Neutrophil (primary cell): ENCODE measurements at regions not wholly inside any gene's neighbourhood (a gene's known extent, or its start where the extent isn't known, plus 50 kb on each side); places are given as distances from the start of the nearest gene placed in this dataset.

Experiments used
- H3K27ac ChIP-seq: fragments of 200-600 bp; sonication (generic); 2 replicates; pipeline ENCODE4 v1.5.1; 2016; ENCODE audit warnings: mild to moderate bottlenecking, moderate library complexity
- H3K27me3 ChIP-seq: fragments of 200-600 bp; sonication (generic); 2 replicates; pipeline ENCODE4 v1.6.0; 2016; ENCODE audit warnings: mild to moderate bottlenecking
- H3K36me3 ChIP-seq: fragments of 200-600 bp; sonication (generic); 2 replicates; pipeline ENCODE4 v1.5.1; 2017
- H3K4me1 ChIP-seq, 2 experiments: fragments of 200-600 bp in 1 of 2; sonication (generic) in 1 of 2; 1 replicate in 1 of 2; 2 replicates in 1 of 2; pipeline versions ENCODE4 v1.5.1 to v1.6.1; 2013 to 2016; ENCODE audit warnings: low read depth in 1 of 2, low read length in 1 of 2, mild to moderate bottlenecking in 1 of 2, moderate library complexity in 1 of 2; ENCODE audit not compliant: control insufficient read depth in 1 of 2, insufficient read depth in 1 of 2
- H3K4me3 ChIP-seq, 2 experiments: fragments of 200-600 bp in 1 of 2; sonication (generic) in 1 of 2; 1 replicate in 1 of 2; 2 replicates in 1 of 2; pipeline ENCODE4 v1.5.1; 2013 to 2016; ENCODE audit warnings: low read depth in 1 of 2, low read length in 1 of 2, mild to moderate bottlenecking in 1 of 2, moderate library complexity in 1 of 2
- H3K9me3 ChIP-seq: fragments of 200-600 bp; sonication (generic); 2 replicates; pipeline ENCODE4 v1.5.1; 2016
- TF ChIP-seq, protein P1 (sequence below): fragments of 200-600 bp; sonication (generic); IDR thresholded peaks from 2 replicates; pipeline ENCODE4 v1.5.1; 2016; ENCODE audit warnings: antibody characterized with exemption

DNA sequence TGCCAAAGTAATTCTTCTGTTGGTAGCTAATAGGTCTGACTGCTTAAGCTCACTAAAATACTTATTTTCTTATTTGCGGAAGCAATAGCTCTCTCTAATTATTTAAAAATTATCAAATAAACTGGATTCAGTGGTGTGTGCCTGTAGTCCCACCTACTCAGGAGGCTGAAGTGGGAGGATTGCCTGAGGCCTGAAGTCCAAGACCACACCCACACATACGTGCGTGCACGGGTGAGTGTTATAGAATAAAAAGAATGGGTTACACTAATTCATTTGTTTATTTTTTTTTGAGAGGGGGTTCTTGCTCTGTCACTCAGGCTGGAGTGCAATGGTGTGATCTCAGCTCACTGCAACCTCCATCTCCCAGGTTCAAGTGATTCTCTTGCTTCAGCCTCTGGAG lies 94.2 kb upstream of the HNRNPU start:
- Histone ChIP-seq H3K4me1 (peaks cover 10 to 13% of the 10 kb centered on the region in 2 experiments), H3K27ac (no peak overlapping the region), H3K27me3 (no peaks in the 10 kb centered on the region), H3K36me3 (no peaks in the 10 kb centered on the region), H3K9me3 (no peaks in the 10 kb centered on the region), H3K4me3 (no peak overlapping the region)
- TF ChIP-seq, protein P1, sequence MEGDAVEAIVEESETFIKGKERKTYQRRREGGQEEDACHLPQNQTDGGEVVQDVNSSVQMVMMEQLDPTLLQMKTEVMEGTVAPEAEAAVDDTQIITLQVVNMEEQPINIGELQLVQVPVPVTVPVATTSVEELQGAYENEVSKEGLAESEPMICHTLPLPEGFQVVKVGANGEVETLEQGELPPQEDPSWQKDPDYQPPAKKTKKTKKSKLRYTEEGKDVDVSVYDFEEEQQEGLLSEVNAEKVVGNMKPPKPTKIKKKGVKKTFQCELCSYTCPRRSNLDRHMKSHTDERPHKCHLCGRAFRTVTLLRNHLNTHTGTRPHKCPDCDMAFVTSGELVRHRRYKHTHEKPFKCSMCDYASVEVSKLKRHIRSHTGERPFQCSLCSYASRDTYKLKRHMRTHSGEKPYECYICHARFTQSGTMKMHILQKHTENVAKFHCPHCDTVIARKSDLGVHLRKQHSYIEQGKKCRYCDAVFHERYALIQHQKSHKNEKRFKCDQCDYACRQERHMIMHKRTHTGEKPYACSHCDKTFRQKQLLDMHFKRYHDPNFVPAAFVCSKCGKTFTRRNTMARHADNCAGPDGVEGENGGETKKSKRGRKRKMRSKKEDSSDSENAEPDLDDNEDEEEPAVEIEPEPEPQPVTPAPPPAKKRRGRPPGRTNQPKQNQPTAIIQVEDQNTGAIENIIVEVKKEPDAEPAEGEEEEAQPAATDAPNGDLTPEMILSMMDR: no peak

DNA sequence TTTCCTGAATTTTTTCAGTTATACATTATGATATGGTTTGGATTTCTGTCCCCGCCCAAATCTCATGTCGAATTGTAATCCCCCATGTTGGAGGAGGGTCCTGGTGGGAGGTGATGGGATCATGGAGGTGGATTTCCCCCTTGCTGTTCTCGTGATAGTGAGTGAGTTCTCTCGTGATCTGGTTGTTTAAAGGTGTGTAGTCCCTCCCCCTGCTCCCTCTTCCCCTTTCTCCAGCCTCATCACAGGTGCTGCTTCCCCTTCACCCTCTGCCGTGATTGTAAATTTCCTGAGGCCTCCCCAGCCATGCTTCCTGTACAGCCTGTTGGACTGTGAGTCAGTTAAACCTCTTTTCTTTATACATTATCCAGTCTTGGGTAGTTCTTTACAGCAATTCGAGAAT lies 93.2 kb upstream of the HNRNPU start:
- Histone ChIP-seq H3K4me1 (peaks cover 18 to 23% of the 10 kb centered on the region in 2 experiments), H3K36me3 (no peaks in the 10 kb centered on the region), H3K4me3 (no peak overlapping the region), H3K9me3 (no peaks in the 10 kb centered on the region), H3K27me3 (no peaks in the 10 kb centered on the region), H3K27ac (no peak overlapping the region)
- TF ChIP-seq, protein P1: no peak

DNA sequence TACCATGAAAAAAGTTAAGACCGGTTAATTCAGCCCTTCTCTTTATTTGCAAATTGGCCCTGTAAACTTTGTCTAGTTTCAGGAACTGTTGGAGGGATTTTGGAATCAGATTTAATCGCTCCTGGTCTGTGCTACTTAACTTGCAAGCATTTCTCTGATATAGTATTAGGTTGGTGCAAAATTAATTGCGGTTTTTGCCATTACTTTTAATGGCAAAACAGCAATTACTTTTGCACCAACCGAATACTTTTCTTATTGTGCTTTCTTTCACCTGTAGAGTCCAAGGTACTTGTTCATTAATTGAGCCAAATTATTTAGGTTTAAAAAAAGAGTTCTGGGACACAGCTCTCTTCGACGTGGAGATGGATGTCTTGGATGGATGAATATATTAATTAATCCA lies 92.8 kb upstream of the HNRNPU start:
- H3K27ac ChIP-seq: no peak overlapping the region
- TF ChIP-seq, protein P1: no peak

DNA sequence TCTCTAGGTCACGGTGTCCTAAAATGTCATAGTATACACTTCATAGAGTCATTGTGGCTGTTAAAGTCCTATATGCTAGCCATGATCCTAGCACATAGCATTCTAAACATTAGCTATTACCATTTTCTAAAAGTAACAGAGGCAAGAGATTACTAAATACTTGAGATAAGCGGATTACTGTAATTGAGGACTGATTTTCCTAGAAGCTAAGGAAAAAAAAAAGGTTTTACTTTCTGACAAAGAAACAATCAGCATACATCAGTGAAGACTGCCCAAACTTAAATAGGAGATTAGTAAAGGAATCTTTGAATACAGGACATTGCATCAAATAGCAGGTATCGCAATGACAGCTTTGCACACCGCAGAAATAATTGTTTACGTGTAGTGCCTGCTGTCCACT lies 91.3 kb upstream of the HNRNPU start:
- no peak overlapping the region for H3K27ac ChIP-seq
- H3K4me3 ChIP-seq: no peak overlapping the region
- H3K27me3 ChIP-seq: no peaks in the 10 kb centered on the region
- peaks cover 22 to 26% of the 10 kb centered on the region in 2 experiments for H3K4me1 ChIP-seq
- H3K36me3 ChIP-seq: no peaks in the 10 kb centered on the region
- no peaks in the 10 kb centered on the region for H3K9me3 ChIP-seq
- TF ChIP-seq, protein P1: no peak

More for the DNA sequence above, 92.8 kb upstream of the HNRNPU start:
- no peaks in the 10 kb centered on the region for H3K27me3 ChIP-seq
- H3K9me3 ChIP-seq: no peaks in the 10 kb centered on the region
- H3K36me3 ChIP-seq: no peaks in the 10 kb centered on the region
- no peak overlapping the region for H3K4me3 ChIP-seq
- H3K4me1 ChIP-seq: peaks cover 22 to 26% of the 10 kb centered on the region in 2 experiments

DNA sequence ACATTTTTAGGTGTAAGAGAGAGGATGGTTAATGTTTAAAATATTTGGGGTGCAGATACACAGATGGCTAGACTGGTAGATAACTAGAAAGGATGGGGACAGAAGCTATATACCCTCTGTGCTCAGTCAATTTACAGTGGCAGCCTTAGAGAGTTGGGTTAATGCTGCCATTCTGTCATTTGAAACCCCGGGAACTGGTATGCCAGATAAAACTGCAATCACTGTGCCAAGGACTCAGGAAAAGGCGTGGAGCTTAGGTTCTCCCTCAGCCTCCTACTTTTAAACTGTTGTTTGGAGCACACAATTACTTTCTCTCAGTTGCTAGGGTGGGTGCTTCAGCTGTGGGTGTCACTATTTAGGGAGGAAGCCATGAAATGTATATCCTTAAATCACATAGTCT lies 90.0 kb upstream of the HNRNPU start:
- H3K9me3 ChIP-seq: no peaks in the 10 kb centered on the region
- no peaks in the 10 kb centered on the region for H3K36me3 ChIP-seq
- no peak overlapping the region for H3K4me3 ChIP-seq
- H3K27me3 ChIP-seq: no peaks in the 10 kb centered on the region
- TF ChIP-seq, protein P1: no peak
- H3K4me1 ChIP-seq: peaks cover 22 to 26% of the 10 kb centered on the region in 2 experiments
- no peak overlapping the region for H3K27ac ChIP-seq

DNA sequence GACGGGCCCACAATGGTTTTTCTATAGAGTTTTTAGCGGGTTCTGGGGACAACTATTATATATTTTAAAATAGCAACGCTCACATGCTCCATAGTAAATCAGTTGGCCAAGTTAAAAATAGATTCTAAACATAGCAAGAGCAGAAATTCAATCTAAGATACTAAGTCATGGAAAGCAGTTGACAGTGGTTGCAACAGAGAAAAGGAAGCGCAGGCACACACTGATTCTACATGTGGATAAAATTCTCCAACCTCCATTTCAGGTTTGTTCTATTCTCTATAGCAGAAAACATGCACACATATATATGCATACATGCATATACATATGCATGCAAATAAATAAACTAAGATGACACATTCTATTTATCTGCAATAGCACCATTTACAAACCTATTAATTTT lies 89.6 kb upstream of the HNRNPU start:
- Histone ChIP-seq H3K4me1 (peaks cover 22 to 26% of the 10 kb centered on the region in 2 experiments), H3K36me3 (no peaks in the 10 kb centered on the region), H3K27me3 (no peaks in the 10 kb centered on the region), H3K9me3 (no peaks in the 10 kb centered on the region), H3K4me3 (no peak overlapping the region), H3K27ac (no peak overlapping the region)
- TF ChIP-seq, protein P1: no peak
